Skeletal muscle tissue (tissue), 3 donors: ENCODE measurements at regions not wholly inside any gene's neighbourhood (a gene's known extent, or its start where the extent isn't known, plus 50 kb on each side); places are given as distances from the start of the nearest gene placed in this dataset.

Source experiments
- H3K27ac ChIP-seq: one replicate; pipeline ENCODE4 v1.7.0; 2013; ENCODE audit warnings: mild to moderate bottlenecking, low read depth, low read length, inconsistent platforms
- H3K27me3 ChIP-seq, 3 donors: one replicate each; pipeline ENCODE4 v1.7.0; 2013; ENCODE audit warnings: low read length in 3 of 3; ENCODE audit not compliant: control insufficient read depth in 3 of 3, insufficient read depth in 3 of 3
- H3K36me3 ChIP-seq, 3 donors: one replicate each; pipeline ENCODE4 v1.7.0; 2013; ENCODE audit warnings: low read length in 3 of 3; ENCODE audit not compliant: control insufficient read depth in 3 of 3, insufficient read depth in 3 of 3
- H3K4me1 ChIP-seq, 3 donors: one replicate each; pipeline ENCODE4 v1.7.0; 2013; ENCODE audit warnings: low read length in 3 of 3, mild to moderate bottlenecking in 3 of 3; ENCODE audit not compliant: control insufficient read depth in 3 of 3, insufficient read depth in 3 of 3
- H3K4me3 ChIP-seq, 3 donors: one replicate each; pipeline ENCODE4 v1.7.0; 2013; ENCODE audit warnings: low read length in 3 of 3
- H3K9ac ChIP-seq, 3 donors: one replicate each; pipeline ENCODE4 v1.7.0; 2013; ENCODE audit warnings: low read length in 3 of 3, mild to moderate bottlenecking in 3 of 3, moderate library complexity in 2 of 3, low read depth in 1 of 3
- H3K9me3 ChIP-seq, 3 donors: one replicate each; pipeline ENCODE4 v1.7.0; 2013; ENCODE audit warnings: low read length in 3 of 3; ENCODE audit not compliant: control insufficient read depth in 3 of 3
- donor health status: Osteomylitis.

GRCh38 chr18:41216341-41217003, 738.6 kb upstream of the PIK3C3 start:
- Histone ChIP-seq H3K4me3 (no peak overlapping the region), H3K9ac (no peak overlapping the region), H3K36me3 (no peaks in the 10 kb centered on the region), H3K4me1 (no peaks in the 10 kb centered on the region), H3K27ac (no peak overlapping the region), H3K27me3 (no peaks in the 10 kb centered on the region), H3K9me3 (no peaks in the 10 kb centered on the region)

DNA sequence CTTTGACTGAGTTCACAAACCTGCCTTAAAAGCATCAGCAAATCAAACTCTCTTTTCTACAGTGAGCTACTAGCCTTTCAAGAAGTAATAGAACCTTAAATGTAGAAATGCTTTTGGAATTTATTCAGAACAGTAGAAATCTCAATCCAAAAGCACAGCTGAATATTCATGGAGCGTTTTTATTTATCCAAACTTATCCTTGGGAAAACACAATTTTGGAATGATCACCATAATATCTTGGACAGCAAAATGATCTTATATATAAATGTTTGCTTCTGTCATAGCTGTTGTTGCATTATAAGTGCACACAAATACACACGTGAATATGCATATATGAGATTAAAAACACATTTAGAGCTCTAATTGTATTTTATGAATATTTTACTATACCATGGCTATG, 747.3 kb upstream of the PIK3C3 start:
- no peaks in the 10 kb centered on the region for H3K27me3 ChIP-seq
- H3K9me3 ChIP-seq: no peaks in the 10 kb centered on the region
- no peak overlapping the region for H3K9ac ChIP-seq
- H3K36me3 ChIP-seq: no peaks in the 10 kb centered on the region
- H3K4me3 ChIP-seq: no peak overlapping the region
- no peaks in the 10 kb centered on the region for H3K4me1 ChIP-seq
- H3K27ac ChIP-seq: no peak overlapping the region

DNA sequence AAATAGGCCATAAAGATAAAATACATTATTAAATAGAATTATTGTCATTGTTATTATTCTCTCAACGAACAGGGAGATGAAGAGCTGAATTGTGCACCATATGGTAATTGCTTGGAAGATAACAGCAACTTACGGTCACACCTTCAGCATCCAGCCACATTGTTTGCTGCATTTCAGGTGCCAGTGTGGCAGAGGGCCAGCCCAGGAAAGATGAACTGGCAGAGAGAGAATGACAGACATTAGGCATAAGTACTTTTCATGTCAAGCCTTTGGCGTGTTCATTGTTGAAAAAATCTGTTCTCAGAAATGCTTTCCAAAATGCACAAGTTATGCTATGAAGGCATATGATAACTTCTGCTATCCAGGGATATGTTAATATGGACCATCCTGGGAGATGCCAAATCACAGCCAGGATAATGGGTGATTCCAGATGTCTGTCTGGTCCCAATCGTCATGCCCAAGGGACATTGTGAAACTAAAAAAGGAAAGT, 748.6 kb upstream of the PIK3C3 start:
- Histone ChIP-seq H3K4me3 (no peak overlapping the region), H3K9me3 (no peaks in the 10 kb centered on the region), H3K27ac (no peak overlapping the region), H3K36me3 (no peaks in the 10 kb centered on the region), H3K4me1 (no peaks in the 10 kb centered on the region), H3K27me3 (no peaks in the 10 kb centered on the region), H3K9ac (no peak overlapping the region)

- Histone ChIP-seq H3K27me3 (no peaks in the 10 kb centered on the region), H3K4me3 (no peak overlapping the region), H3K27ac (no peak overlapping the region), H3K36me3 (no peaks in the 10 kb centered on the region), H3K9me3 (no peaks in the 10 kb centered on the region), H3K9ac (no peak overlapping the region), H3K4me1 (no peaks in the 10 kb centered on the region)
These were observed 755.8 kb upstream of the PIK3C3 start for GRCh38 chr18:41199212-41199611.

GRCh38 chr18:41197967-41198366, 757.1 kb upstream of the PIK3C3 start:
- Histone ChIP-seq H3K27me3 (no peaks in the 10 kb centered on the region), H3K27ac (no peak overlapping the region), H3K9ac (no peak overlapping the region), H3K4me1 (no peaks in the 10 kb centered on the region), H3K9me3 (no peaks in the 10 kb centered on the region), H3K36me3 (no peaks in the 10 kb centered on the region), H3K4me3 (no peak overlapping the region)

DNA sequence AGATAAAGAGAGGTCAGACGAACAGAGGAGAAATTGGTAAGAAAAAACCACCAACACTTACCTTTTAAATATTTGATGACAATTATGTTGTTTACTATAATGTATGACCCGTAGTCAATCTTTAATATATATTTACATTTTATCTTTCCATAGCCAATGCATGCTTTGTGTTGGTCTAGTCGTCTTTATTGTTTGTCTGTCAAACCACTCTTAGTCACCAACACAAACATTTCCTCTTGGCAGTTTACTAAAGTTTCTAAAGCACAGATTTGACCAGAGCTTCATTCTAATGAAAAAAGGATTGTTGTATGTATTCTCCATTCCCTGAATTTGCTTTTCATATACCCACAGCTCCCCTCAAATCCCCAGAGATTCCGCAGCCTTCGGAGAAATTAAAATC, 784.7 kb upstream of the PIK3C3 start:
- Histone ChIP-seq H3K27ac (no peak overlapping the region), H3K9ac (no peak overlapping the region), H3K27me3 (no peaks in the 10 kb centered on the region), H3K9me3 (no peaks in the 10 kb centered on the region), H3K4me1 (no peaks in the 10 kb centered on the region), H3K36me3 (no peaks in the 10 kb centered on the region), H3K4me3 (no peak overlapping the region)

DNA sequence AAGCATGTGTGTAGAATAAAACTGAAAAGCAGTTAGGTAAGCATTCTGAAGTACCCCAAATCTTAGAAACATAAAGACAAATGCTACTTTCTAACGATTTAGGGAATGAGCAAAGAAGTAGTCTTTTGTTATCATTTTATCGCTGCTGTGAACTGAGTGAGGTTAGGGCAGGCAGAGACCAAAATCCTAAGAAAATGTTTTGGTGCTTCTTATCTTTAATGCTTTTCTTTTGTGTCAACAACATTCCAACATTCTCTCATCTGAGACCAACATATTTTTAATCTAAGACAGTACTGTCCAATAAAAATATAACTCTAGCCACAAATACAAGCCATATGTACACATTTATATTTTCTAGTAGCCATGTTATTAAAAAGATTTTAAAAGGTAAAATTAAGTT, 789.4 kb upstream of the PIK3C3 start:
- H3K4me1 ChIP-seq: no peaks in the 10 kb centered on the region
- H3K9ac ChIP-seq: no peak overlapping the region
- no peak overlapping the region for H3K4me3 ChIP-seq
- H3K9me3 ChIP-seq: no peaks in the 10 kb centered on the region
- no peak overlapping the region for H3K27ac ChIP-seq
- no peaks in the 10 kb centered on the region for H3K36me3 ChIP-seq
- H3K27me3 ChIP-seq: no peaks in the 10 kb centered on the region

DNA sequence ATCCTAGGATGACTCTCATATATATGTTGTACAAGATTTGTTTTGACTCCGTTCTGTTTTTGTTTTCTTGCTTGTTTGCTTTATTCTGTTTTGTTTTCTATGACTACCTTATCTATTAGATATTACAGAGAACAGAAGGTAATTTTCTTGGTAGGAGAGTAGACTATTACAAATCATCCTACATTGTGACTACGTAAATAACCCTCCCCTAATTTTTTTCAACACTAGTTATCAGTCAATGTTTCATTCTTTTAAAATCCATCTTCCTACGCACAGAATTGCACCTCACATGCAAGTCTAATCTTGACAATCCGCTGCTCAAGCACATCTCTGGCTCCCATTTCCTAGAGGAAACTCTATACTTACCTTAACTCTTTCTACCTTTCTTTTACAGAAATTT, 792.3 kb upstream of the PIK3C3 start:
- Histone ChIP-seq H3K9me3 (no peaks in the 10 kb centered on the region), H3K4me3 (no peak overlapping the region), H3K36me3 (no peaks in the 10 kb centered on the region), H3K27me3 (no peaks in the 10 kb centered on the region), H3K9ac (no peak overlapping the region), H3K27ac (no peak overlapping the region), H3K4me1 (no peaks in the 10 kb centered on the region)

DNA sequence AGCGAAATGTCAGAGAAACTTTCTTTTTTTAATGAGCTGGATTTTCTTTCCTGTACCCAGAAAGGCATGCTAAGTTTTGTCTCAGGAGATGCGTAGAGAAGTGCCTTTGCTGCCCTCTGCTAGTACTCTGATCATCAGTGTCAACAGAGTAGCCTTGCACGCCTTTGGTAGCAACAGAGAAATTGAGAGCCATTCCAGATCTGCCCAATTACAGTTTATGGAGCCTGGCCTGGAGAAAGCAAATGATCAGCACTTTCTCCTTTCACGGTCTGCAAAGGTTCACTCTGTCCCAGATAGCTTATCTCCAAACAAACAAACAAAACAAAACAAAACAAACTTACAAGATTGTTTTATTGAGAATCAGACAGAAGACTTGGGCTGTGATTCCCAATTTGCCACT, 792.8 kb upstream of the PIK3C3 start:
- Histone ChIP-seq H3K4me1 (no peaks in the 10 kb centered on the region), H3K36me3 (no peaks in the 10 kb centered on the region), H3K4me3 (no peak overlapping the region), H3K27ac (no peak overlapping the region), H3K9me3 (no peaks in the 10 kb centered on the region), H3K27me3 (no peaks in the 10 kb centered on the region), H3K9ac (no peak overlapping the region)

GRCh38 chr18:41155910-41156851, 798.9 kb upstream of the PIK3C3 start:
- no peaks in the 10 kb centered on the region for H3K4me1 ChIP-seq
- no peaks in the 10 kb centered on the region for H3K36me3 ChIP-seq
- no peaks in the 10 kb centered on the region for H3K27me3 ChIP-seq
- no peak overlapping the region for H3K9ac ChIP-seq
- no peaks in the 10 kb centered on the region for H3K9me3 ChIP-seq
- no peak overlapping the region for H3K4me3 ChIP-seq
- H3K27ac ChIP-seq: no peak overlapping the region
